Gastrocnemius medialis (tissue), 4 donors: ENCODE measurements at regions not wholly inside any gene's neighbourhood (a gene's known extent, or its start where the extent isn't known, plus 50 kb on each side); places are given as distances from the start of the nearest gene placed in this dataset.
A peak's percentile ranks its signal among the peaks of the same experiment; 100 is the strongest.

Experiments used
- ATAC-seq, 2 donors: fragments of 150-250 bp; one replicate each; pipeline ENCODE4 v1.9.1; 2016
- DNase-seq, 2 donors: peaks; one replicate each; pipeline ENCODE4 v3.0.0-alpha.2; 2019
- H3K27ac ChIP-seq, 4 donors: fragments of 200-600 bp; sonication (generic); 1 replicate in 1 of 4; 2 replicates in 3 of 4; pipeline ENCODE4 v1.5.1; 2016 to 2018; ENCODE audit warnings: mild to moderate bottlenecking in 2 of 4, moderate library complexity in 1 of 4
- H3K27me3 ChIP-seq, 3 donors: fragments of 200-600 bp; sonication (generic) in 2 of 3; 1 replicate in 1 of 3; 2 replicates in 2 of 3; pipeline versions ENCODE4 v1.5.1 to v1.6.0; 2016 to 2019; ENCODE audit warnings: mild to moderate bottlenecking in 1 of 3, moderate library complexity in 1 of 3
- H3K36me3 ChIP-seq, 2 donors: fragments of 200-600 bp; sonication (generic) in 1 of 2; one replicate each; pipeline ENCODE4 v1.5.1; 2017 to 2018
- H3K4me1 ChIP-seq, 2 donors: fragments of 200-600 bp; sonication (generic) in 1 of 2; one replicate each; pipeline ENCODE4 v1.5.1; 2016 to 2017; ENCODE audit warnings: mild to moderate bottlenecking in 2 of 2
- H3K4me3 ChIP-seq, 4 donors: fragments of 200-600 bp; sonication (generic) in 3 of 4; 1 replicate in 1 of 4; 2 replicates in 3 of 4; pipeline ENCODE4 v1.5.1; 2016 to 2019; ENCODE audit warnings: mild to moderate bottlenecking in 2 of 4
- H3K9me3 ChIP-seq, 3 donors: fragments of 200-600 bp; sonication (generic) in 2 of 3; 1 replicate in 1 of 3; 2 replicates in 2 of 3; pipeline ENCODE4 v1.5.1; 2016 to 2019
- CTCF ChIP-seq, 5 experiments: fragments of 450-650 bp in 3 of 5; fragments of 200-600 bp in 2 of 5; sonication (generic) in 2 of 5; IDR thresholded peaks in 4 of 5; conservative IDR thresholded peaks in 1 of 5; 1 replicate in 4 of 5; 2 replicates in 1 of 5; pipeline ENCODE4 v1.5.1; 2016 to 2019; ENCODE audit warnings: antibody characterized with exemption in 5 of 5, mild to moderate bottlenecking in 3 of 5, moderate library complexity in 3 of 5
- POLR2A ChIP-seq, 2 donors: fragments of 450-650 bp; IDR thresholded peaks; one replicate each; pipeline ENCODE4 v1.6.1; 2017; ENCODE audit warnings: antibody characterized with exemption in 2 of 2, mild to moderate bottlenecking in 2 of 2, moderate library complexity in 2 of 2
- in situ Hi-C, 4 donors: fragments of 200-750 bp; cut with MboI; loops; one replicate each; pipeline versions ENCODE4 v1.15.0 to v1.8.0; 2017; ENCODE audit warnings: low sequenced_read_pairs in 4 of 4
- intact Hi-C: fragments of 100-400 bp; cut with DNase I; formaldehyde crosslinking; loops from one replicate; pipeline ENCODE4 v1.15.1; 2023; ENCODE audit warnings: low total_unique reads

DNA sequence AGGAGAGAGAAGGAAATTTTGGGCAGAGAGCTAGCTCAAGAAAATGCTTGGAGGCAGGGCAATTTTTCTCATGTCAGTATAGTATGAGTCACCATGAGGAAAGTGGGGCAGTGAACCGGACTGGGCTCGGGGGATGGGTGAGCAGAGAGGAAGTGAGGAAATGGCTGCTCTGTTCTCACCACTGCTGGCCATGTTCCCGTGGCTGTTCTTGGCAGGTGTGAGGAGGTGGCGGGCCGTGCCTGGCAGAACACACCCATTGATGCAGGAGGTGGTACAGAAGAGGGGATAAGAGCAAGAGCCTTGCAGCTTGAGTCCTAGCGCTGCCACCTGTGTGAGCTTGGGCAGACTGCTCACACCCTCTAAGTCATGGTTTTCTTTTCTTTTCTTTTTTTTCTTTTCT, 304.4 kb upstream of the LYZL1 start:
- peak overlapping the region in 2 of 4 donors; percentile 10 to 51 for H3K27ac ChIP-seq
- intact Hi-C loops, result no loop called here

DNA sequence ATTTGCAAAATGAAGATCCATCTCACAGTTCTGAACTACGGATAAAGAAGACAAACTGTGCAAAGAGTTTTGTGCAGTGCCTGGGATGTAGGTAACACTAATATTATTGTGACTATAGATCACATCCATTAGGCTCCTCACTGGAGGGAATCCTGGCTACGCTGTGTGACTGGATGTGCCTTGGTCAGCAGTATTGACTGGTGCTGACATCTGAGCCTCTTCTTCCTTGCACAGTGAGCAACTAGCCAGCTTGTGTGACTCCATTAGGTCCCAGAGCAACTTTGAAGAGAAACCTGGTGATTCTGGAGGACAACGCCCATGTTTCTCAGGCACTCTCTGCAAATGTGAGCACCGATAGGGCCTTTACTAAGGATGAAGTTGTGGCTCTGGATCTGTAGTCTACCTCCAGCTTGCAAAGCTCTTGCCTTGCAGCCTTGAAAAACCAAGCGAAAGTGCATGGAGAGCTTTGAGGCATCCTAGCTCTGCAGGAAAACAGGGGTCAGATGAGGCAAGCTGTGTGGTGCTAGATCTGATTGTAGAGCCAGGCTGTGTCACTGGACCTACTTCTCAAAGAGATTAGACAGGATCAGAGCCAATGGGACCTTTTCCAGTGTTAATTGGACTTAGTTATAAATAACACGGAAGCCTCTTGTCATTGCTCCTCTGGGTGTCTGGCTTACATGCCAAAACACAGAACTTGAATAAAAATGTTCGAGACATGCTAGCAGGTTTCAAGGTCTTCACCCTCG, 303.6 kb upstream of the LYZL1 start:
- TF ChIP-seq POLR2A (IDR thresholded peaks at IDR 0.05) (no peak), CTCF (IDR thresholded peaks at IDR 0.05 in 4 of 5, conservative IDR thresholded peaks at IDR 0.05 in 1 of 5) (no peak)
- Histone ChIP-seq H3K4me1 (peaks cover 0 to 21% of the 10 kb centered on the region in 2 donors), H3K36me3 (no peaks in the 10 kb centered on the region), H3K27ac (no peak overlapping the region), H3K4me3 (no peak overlapping the region), H3K27me3 (no peaks in the 10 kb centered on the region), H3K9me3 (no peaks in the 10 kb centered on the region)
- ATAC-seq (no peak), DNase-seq (no peak)
- intact Hi-C loops, result no loop called here
- in situ Hi-C loops, result loop anchor here in 1 of 4 donors (10.0 kb wide), 1 partner anchor 301 kb away; no protein-coding TSS in a partner anchor

More for the DNA sequence above, 304.4 kb upstream of the LYZL1 start:
- DNase-seq (peak; percentile 77 to 78), ATAC-seq (peak; percentile 95 to 97)
- no peaks in the 10 kb centered on the region for H3K27me3 ChIP-seq
- in situ Hi-C loops, result loop anchor here in 1 of 4 donors (10.0 kb wide), 1 partner anchor 300 kb away; no protein-coding TSS in a partner anchor
- no peak for TF ChIP-seq CTCF (IDR thresholded peaks at IDR 0.05 in 4 of 5, conservative IDR thresholded peaks at IDR 0.05 in 1 of 5)
- no peak for TF ChIP-seq POLR2A (IDR thresholded peaks at IDR 0.05)
- H3K9me3 ChIP-seq, result no peaks in the 10 kb centered on the region
- H3K36me3 ChIP-seq, result no peaks in the 10 kb centered on the region
- no peak overlapping the region for H3K4me3 ChIP-seq
- peaks cover 0 to 21% of the 10 kb centered on the region in 2 donors for H3K4me1 ChIP-seq

- DNase-seq (no peak), ATAC-seq (no peak)
- Histone ChIP-seq H3K9me3 (no peaks in the 10 kb centered on the region), H3K27me3 (no peaks in the 10 kb centered on the region), H3K27ac (no peak overlapping the region), H3K4me1 (peaks cover 0 to 21% of the 10 kb centered on the region in 2 donors), H3K4me3 (no peak overlapping the region), H3K36me3 (no peaks in the 10 kb centered on the region)
- intact Hi-C loops (no loop called here), in situ Hi-C loops (loop anchor here in 1 of 4 donors (10.0 kb wide), 1 partner anchor 301 kb away; no protein-coding TSS in a partner anchor)
- no peak for TF ChIP-seq POLR2A (IDR thresholded peaks at IDR 0.05)
- TF ChIP-seq CTCF (IDR thresholded peaks at IDR 0.05 in 4 of 5, conservative IDR thresholded peaks at IDR 0.05 in 1 of 5), result no peak
These were observed 302.6 kb upstream of the LYZL1 start for GRCh38 chr10:28986117-28986792.

- Histone ChIP-seq H3K9me3 (no peaks in the 10 kb centered on the region), H3K27me3 (no peaks in the 10 kb centered on the region), H3K27ac (no peak overlapping the region), H3K4me1 (peaks cover 0 to 21% of the 10 kb centered on the region in 2 donors), H3K4me3 (no peak overlapping the region), H3K36me3 (no peaks in the 10 kb centered on the region)
- ATAC-seq, result no peak
- intact Hi-C loops (no loop called here), in situ Hi-C loops (loop anchor here in 1 of 4 donors (10.0 kb wide), 1 partner anchor 302 kb away; no protein-coding TSS in a partner anchor)
- TF ChIP-seq CTCF (IDR thresholded peaks at IDR 0.05 in 4 of 5, conservative IDR thresholded peaks at IDR 0.05 in 1 of 5) (no peak), POLR2A (IDR thresholded peaks at IDR 0.05) (no peak)
- DNase-seq, result no peak
These were observed 302.0 kb upstream of the LYZL1 start for GRCh38 chr10:28986856-28987255.
